Mesendoderm (in vitro differentiated cells): ENCODE measurements at regions not wholly inside any gene's neighbourhood (a gene's known extent, or its start where the extent isn't known, plus 50 kb on each side); places are given as distances from the start of the nearest gene placed in this dataset.
"Not testable (repeated sequence)": the region's sequence is repeated elsewhere in the genome, so short reads cannot be mapped to it uniquely, and the experiment has no call there.

ENCODE experiments used
- DNase-seq: peaks from one replicate; pipeline ENCODE4 v3.0.0; 2013
- H2AK5ac ChIP-seq: 2 replicates; pipeline ENCODE4 v1.6.1; 2013; ENCODE audit warnings: low read length, inconsistent platforms
- H2BK120ac ChIP-seq: 2 replicates; pipeline ENCODE4 v1.6.1; 2013; ENCODE audit warnings: low read depth, mild to moderate bottlenecking, low read length, moderate library complexity, mixed read lengths
- H2BK15ac ChIP-seq: replicated peaks from 2 replicates; pipeline ENCODE4 v1.6.1; 2013; ENCODE audit warnings: low read depth, mild to moderate bottlenecking, moderate library complexity
- H2BK5ac ChIP-seq: 2 replicates; pipeline ENCODE4 v1.6.1; 2013; ENCODE audit warnings: low read length, inconsistent platforms
- H3K18ac ChIP-seq: 2 replicates; pipeline ENCODE4 v1.6.1; 2013; ENCODE audit warnings: mild to moderate bottlenecking, low read length, mixed read lengths
- H3K23ac ChIP-seq: one replicate; pipeline ENCODE4 v1.6.1; 2013; ENCODE audit warnings: low read length
- H3K27ac ChIP-seq: 2 replicates; pipeline ENCODE4 v1.5.1; 2013; ENCODE audit warnings: low read depth, mild to moderate bottlenecking, inconsistent platforms, low read length, moderate library complexity
- H3K27me3 ChIP-seq: 2 replicates; pipeline ENCODE4 v1.6.1; 2013; ENCODE audit warnings: low read length, control low read depth, mild to moderate bottlenecking, inconsistent platforms; ENCODE audit not compliant: insufficient read depth, poor library complexity
- H3K36me3 ChIP-seq: 2 replicates; pipeline ENCODE4 v1.6.1; 2013; ENCODE audit warnings: low read length, inconsistent platforms; ENCODE audit not compliant: control insufficient read depth, insufficient read depth
- H3K4ac ChIP-seq: one replicate; pipeline ENCODE4 v1.6.1; 2013; ENCODE audit warnings: low read depth, mild to moderate bottlenecking, low read length, moderate library complexity
- H3K4me1 ChIP-seq: 2 replicates; pipeline ENCODE4 v1.6.1; 2013; ENCODE audit warnings: low read depth, low read length, inconsistent platforms; ENCODE audit not compliant: control insufficient read depth
- H3K4me2 ChIP-seq: 2 replicates; pipeline ENCODE4 v1.6.1; 2013; ENCODE audit warnings: low read length
- H3K4me3 ChIP-seq: 2 replicates; pipeline ENCODE4 v1.5.1; 2013; ENCODE audit warnings: mild to moderate bottlenecking, low read length
- H3K56ac ChIP-seq: one replicate; pipeline ENCODE4 v1.6.1; 2013; ENCODE audit warnings: low read length
- H3K79me1 ChIP-seq: 2 replicates; pipeline ENCODE4 v1.6.1; 2013; ENCODE audit warnings: low read length, inconsistent platforms
- H3K79me2 ChIP-seq: 2 replicates; pipeline ENCODE4 v1.6.1; 2013; ENCODE audit warnings: mild to moderate bottlenecking, low read length; ENCODE audit not compliant: control insufficient read depth, insufficient read depth
- H3K9ac ChIP-seq: 2 replicates; pipeline ENCODE4 v1.6.1; 2013; ENCODE audit warnings: low read length, inconsistent platforms
- H4K5ac ChIP-seq: one replicate; pipeline ENCODE4 v1.6.1; 2013; ENCODE audit warnings: low read length
- H4K8ac ChIP-seq: one replicate; pipeline ENCODE4 v1.6.1; 2013; ENCODE audit warnings: low read depth, mild to moderate bottlenecking, control low read depth, low read length, moderate library complexity
- WGBS: extraction: QIAGEN DNeasy Blood & Tissue Kit; methylation state at CpG from one replicate; pipeline ENCODE4 v1.1.7; 2013; ENCODE audit warnings: low lambda C conversion rate, missing lambda C conversion rate; ENCODE audit not compliant: insufficient coverage; ENCODE audit errors: extremely low coverage; 5-methylcytosine and 5-hydroxymethylcytosine counted together

DNA sequence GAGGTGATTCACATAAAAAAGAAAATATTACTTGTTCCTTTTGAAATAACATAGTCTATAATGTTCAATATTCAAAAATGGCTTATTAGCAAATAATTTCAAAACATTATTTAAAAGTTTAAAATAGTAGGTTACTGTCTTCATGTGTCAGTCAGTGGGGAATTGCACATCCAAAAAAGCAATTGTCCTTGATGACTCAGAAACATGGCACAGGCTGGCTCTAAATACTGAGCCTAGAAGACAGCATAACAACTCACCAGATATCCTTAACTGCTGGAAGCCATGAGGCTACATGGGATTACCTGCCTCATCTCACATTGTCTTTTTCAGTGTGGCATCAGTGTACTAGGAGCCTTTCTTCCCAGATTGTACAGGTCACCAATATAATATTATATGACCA is 439.5 kb upstream of the RGMB start:
- no peaks in the 10 kb centered on the region for H3K79me2 ChIP-seq
- no peaks in the 10 kb centered on the region for H3K79me1 ChIP-seq
- H3K23ac ChIP-seq: no peak overlapping the region
- H3K27me3 ChIP-seq: no peaks in the 10 kb centered on the region
- H3K4me1 ChIP-seq: no peaks in the 10 kb centered on the region
- H2BK5ac ChIP-seq: no peak overlapping the region
- H3K4me3 ChIP-seq: no peak overlapping the region
- no peak overlapping the region for H2BK120ac ChIP-seq
- no peaks in the 10 kb centered on the region for H3K36me3 ChIP-seq
- H3K4ac ChIP-seq: no peak overlapping the region
- DNase-seq: no peak
- H3K27ac ChIP-seq: no peak overlapping the region
- H3K9ac ChIP-seq: no peak overlapping the region
- no peak overlapping the region for H2BK15ac ChIP-seq
- H3K56ac ChIP-seq: no peak overlapping the region
- no peak overlapping the region for H4K8ac ChIP-seq
- no peak overlapping the region for H4K5ac ChIP-seq
- H2AK5ac ChIP-seq: no peak overlapping the region
- H3K4me2 ChIP-seq: no peak overlapping the region
- no peak overlapping the region for H3K18ac ChIP-seq

DNA sequence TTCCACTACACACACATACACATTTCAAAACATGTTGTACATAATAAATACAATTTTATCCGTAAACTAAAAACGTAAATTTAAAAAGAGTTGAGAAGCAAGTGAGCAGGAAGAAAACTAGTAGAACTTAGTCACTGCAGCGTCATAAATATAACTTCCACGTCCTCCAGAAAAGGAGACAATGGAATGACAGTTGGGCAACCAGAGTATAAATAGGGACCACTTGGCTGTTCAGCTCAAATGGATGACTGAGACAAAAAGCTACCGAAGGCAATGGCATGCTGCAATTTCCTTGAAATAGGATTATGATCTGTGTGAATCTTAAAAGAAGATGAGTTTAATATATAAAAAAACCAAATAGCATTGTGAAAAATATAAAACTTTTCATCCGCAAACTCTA is 438.5 kb upstream of the RGMB start:
- no peak overlapping the region for H3K56ac ChIP-seq
- no peaks in the 10 kb centered on the region for H3K79me1 ChIP-seq
- no peaks in the 10 kb centered on the region for H3K36me3 ChIP-seq
- H3K4me1 ChIP-seq: no peaks in the 10 kb centered on the region
- no peak for DNase-seq
- H3K79me2 ChIP-seq: no peaks in the 10 kb centered on the region
- H2AK5ac ChIP-seq: no peak overlapping the region
- no peak overlapping the region for H3K18ac ChIP-seq
- no peaks in the 10 kb centered on the region for H3K27me3 ChIP-seq
- no peak overlapping the region for H4K5ac ChIP-seq
- H3K27ac ChIP-seq: no peak overlapping the region
- no peak overlapping the region for H3K4ac ChIP-seq
- H2BK15ac ChIP-seq: no peak overlapping the region
- H2BK5ac ChIP-seq: no peak overlapping the region
- no peak overlapping the region for H4K8ac ChIP-seq
- no peak overlapping the region for H2BK120ac ChIP-seq
- H3K4me2 ChIP-seq: no peak overlapping the region
- no peak overlapping the region for H3K4me3 ChIP-seq
- H3K23ac ChIP-seq: no peak overlapping the region
- no peak overlapping the region for H3K9ac ChIP-seq
- 100% methylated on average over 1 of the region's 6 CpGs for WGBS

DNA sequence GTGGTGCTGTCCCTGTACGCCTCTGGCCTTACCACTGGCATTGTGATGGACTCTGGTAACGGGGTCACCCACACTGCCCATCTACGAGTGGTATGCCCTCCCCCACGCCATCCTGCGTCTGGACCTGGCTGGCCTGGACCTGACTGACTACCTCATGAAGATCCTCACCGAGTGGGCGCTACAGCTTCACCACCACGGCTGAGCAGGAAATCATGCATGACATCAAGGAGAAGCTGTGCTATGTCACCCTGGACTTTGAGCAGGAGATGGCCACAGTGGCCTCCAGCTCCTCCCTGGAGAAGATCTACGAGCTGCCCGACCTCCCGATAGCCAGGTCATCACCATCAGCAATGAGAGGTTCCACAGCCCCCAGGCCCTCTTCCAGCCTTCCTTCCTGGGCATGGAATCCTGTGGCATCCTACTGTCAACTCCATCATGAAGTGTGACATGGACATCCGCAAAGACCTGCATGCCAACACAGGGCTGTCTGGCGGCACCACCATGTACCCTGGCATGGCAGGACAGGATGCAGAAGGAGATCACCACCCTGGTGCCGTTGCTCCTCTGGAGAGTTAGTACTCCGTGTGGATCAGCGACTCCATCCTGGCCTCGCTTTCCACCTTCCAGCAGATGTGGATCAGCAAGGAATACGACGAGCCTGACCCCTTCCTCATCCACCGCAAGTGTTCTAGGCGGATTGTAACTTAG is 434.2 kb upstream of the RGMB start:
- Histone ChIP-seq H4K8ac (no peak overlapping the region), H3K18ac (no peak overlapping the region), H3K23ac (no peak overlapping the region), H3K79me2 (no peaks in the 10 kb centered on the region), H3K27me3 (no peaks in the 10 kb centered on the region), H3K56ac (no peak overlapping the region), H3K27ac (no peak overlapping the region), H2BK15ac (no peak overlapping the region), H2BK120ac (no peak overlapping the region), H4K5ac (no peak overlapping the region), H3K4me3 (no peak overlapping the region), H2BK5ac (no peak overlapping the region), H2AK5ac (no peak overlapping the region), H3K4ac (no peak overlapping the region), H3K9ac (no peak overlapping the region), H3K4me1 (no peaks in the 10 kb centered on the region), H3K4me2 (no peak overlapping the region), H3K79me1 (no peaks in the 10 kb centered on the region), H3K36me3 (no peaks in the 10 kb centered on the region)
- no peak for DNase-seq
- WGBS: no CpG with 5 or more reads among the region's 21 CpGs

DNA sequence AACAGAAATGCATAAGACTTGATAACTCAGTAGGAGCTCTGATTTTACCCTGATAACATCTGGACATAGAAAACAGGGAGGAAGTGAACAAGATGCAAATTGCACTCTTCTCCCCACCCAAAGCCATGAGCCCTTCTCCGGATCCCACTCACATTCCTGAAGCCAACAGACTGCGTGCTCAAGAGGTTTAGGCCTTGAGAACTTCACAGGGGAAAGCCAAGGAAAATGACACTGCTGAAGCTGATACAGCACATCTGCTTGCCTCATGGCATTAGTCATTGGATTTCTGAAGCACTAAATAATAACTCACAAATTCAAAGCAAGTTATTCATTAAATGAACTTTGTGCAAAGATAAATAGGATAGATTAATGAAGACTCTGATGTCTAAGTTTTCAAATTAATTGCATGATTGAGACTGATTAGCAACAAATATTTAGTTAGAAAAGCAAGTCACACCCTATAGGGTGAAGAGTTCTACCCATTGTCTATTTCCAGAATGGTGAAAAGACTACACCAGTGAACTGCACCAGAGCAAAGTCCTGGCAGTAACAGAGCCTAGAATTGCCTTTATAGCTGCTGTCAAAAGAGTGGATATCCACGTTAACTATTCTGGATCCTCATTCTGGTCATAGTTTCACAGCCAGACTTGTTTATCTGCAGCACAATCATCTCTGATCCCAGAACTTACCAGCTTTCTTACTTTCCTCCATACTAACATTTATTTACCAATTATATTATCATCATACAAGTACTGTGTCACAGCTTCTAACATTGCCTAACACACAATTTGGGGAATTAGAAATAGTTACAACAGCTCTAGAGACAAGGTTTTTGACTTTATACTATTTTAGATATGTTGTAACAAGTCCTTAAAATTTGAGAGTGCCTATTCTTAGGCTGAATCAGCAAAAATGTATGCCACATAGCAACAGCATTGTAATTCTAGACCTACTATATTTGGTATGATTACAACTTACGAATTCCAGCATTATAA is 432.1 kb upstream of the RGMB start:
- Histone ChIP-seq H3K9ac (no peak overlapping the region), H4K5ac (no peak overlapping the region), H4K8ac (no peak overlapping the region), H2AK5ac (no peak overlapping the region), H2BK5ac (no peak overlapping the region), H2BK15ac (no peak overlapping the region), H3K18ac (no peak overlapping the region), H3K4me3 (no peak overlapping the region), H3K79me1 (no peaks in the 10 kb centered on the region), H2BK120ac (no peak overlapping the region), H3K4me1 (no peaks in the 10 kb centered on the region), H3K27ac (no peak overlapping the region), H3K27me3 (no peaks in the 10 kb centered on the region), H3K4ac (no peak overlapping the region), H3K4me2 (no peak overlapping the region), H3K36me3 (no peaks in the 10 kb centered on the region), H3K56ac (no peak overlapping the region), H3K23ac (no peak overlapping the region), H3K79me2 (no peaks in the 10 kb centered on the region)
- WGBS: no CpG with 5 or more reads among the region's 4 CpGs
- DNase-seq: no peak

DNA sequence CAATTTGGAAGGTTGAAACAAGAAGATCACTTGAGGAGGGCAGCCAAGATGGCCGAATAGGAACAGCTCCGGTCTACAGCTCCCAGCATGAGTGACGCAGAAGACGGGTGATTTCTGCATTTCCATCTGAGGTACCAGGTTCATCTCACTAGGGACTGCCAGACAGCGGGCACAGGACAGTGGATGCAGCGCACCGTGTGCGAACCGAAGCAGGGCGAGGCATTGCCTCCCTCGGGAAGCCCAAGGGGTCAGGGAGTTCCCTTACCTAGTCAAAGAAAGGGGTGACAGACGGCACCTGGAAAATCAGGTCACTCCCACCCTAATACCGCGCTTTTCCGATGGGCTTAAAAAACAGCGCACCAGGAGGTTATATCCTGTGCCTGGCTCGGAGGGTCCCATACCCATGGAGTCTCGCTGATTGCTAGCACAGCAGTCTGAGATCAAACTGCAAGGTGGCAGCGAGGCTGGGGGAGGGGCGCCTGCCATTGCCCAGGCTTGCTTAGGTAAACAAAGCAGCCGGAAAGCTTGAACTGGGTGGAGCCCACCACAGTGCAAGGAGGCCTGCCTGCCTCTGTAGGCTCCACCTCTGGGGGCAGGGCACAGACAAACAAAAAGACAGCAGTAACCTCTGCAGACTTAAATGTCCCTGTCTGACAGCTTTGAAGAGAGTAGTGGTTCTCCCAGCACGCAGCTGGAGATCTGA is 430.4 kb upstream of the RGMB start:
- H3K79me2 ChIP-seq, H2BK15ac ChIP-seq, DNase-seq, H2BK120ac ChIP-seq, H3K36me3 ChIP-seq, H3K4me1 ChIP-seq, H4K8ac ChIP-seq, H3K4me3 ChIP-seq, H2BK5ac ChIP-seq, H4K5ac ChIP-seq, H3K27ac ChIP-seq, H3K4me2 ChIP-seq, H2AK5ac ChIP-seq, H3K79me1 ChIP-seq, H3K56ac ChIP-seq, H3K9ac ChIP-seq, H3K18ac ChIP-seq, H3K4ac ChIP-seq, H3K27me3 ChIP-seq, H3K23ac ChIP-seq: not testable (repeated sequence)
- WGBS: no CpG with 5 or more reads among the region's 22 CpGs
